ENCODE measurements at regions not wholly inside any gene's neighbourhood (a gene's known extent, or its start where the extent isn't known, plus 50 kb on each side); places are given as distances from the start of the nearest gene placed in this dataset.

DNA sequence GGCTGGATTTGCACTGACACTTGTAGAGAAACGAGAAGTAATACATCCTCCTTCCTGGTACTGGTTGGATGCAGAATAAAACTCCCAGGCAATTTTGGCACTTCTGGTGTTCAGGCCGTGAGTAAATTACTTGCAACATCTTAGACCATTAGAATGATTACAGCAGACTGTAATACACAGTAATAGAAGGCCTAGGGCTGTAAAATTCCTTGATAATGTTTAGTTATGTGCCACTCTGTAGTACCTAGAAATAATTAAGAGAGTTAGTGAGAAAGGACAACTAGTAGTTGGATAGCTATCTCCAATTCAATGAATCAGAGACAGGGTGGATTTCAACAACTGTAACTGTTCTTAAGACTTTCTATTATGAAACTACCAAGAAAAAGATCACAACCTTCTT, 356.3 kb upstream of the SETBP1 start:
- TF ChIP-seq, protein P1, sequence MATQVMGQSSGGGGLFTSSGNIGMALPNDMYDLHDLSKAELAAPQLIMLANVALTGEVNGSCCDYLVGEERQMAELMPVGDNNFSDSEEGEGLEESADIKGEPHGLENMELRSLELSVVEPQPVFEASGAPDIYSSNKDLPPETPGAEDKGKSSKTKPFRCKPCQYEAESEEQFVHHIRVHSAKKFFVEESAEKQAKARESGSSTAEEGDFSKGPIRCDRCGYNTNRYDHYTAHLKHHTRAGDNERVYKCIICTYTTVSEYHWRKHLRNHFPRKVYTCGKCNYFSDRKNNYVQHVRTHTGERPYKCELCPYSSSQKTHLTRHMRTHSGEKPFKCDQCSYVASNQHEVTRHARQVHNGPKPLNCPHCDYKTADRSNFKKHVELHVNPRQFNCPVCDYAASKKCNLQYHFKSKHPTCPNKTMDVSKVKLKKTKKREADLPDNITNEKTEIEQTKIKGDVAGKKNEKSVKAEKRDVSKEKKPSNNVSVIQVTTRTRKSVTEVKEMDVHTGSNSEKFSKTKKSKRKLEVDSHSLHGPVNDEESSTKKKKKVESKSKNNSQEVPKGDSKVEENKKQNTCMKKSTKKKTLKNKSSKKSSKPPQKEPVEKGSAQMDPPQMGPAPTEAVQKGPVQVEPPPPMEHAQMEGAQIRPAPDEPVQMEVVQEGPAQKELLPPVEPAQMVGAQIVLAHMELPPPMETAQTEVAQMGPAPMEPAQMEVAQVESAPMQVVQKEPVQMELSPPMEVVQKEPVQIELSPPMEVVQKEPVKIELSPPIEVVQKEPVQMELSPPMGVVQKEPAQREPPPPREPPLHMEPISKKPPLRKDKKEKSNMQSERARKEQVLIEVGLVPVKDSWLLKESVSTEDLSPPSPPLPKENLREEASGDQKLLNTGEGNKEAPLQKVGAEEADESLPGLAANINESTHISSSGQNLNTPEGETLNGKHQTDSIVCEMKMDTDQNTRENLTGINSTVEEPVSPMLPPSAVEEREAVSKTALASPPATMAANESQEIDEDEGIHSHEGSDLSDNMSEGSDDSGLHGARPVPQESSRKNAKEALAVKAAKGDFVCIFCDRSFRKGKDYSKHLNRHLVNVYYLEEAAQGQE (IDR thresholded peaks at IDR 0.05; ENCODE audit: insufficient read depth in 1 of 2, low read depth in 2 of 2, low read length in 2 of 2): no peak
- TF ChIP-seq TAF1 (IDR thresholded peaks at IDR 0.05; ENCODE audit: borderline replicate concordance, insufficient read depth, low read length): no peak
- no peak for TF ChIP-seq SIN3A (IDR thresholded peaks at IDR 0.05; ENCODE audit: borderline replicate concordance, insufficient read depth, low read length)

Measured in PFSK-1 (cell line).